Cardiac septum (tissue), 1 donor: ENCODE measurements at regions not wholly inside any gene's neighbourhood (a gene's known extent, or its start where the extent isn't known, plus 50 kb on each side); places are given as distances from the start of the nearest gene placed in this dataset.
"Not testable (repeated sequence)": the region's sequence is repeated elsewhere in the genome, so short reads cannot be mapped to it uniquely, and the experiment has no call there.

Source experiments
- DNase-seq: peaks from one replicate; pipeline ENCODE4 v3.0.0-alpha.2; 2020; ENCODE audit warnings: low spot score
- intact Hi-C: fragments of 100-400 bp; cut with DNase I; formaldehyde crosslinking; loops from one replicate; pipeline ENCODE4 v1.14.0; 2022
- donor health status: DM: no; HTN: no; CAD: no.

DNA sequence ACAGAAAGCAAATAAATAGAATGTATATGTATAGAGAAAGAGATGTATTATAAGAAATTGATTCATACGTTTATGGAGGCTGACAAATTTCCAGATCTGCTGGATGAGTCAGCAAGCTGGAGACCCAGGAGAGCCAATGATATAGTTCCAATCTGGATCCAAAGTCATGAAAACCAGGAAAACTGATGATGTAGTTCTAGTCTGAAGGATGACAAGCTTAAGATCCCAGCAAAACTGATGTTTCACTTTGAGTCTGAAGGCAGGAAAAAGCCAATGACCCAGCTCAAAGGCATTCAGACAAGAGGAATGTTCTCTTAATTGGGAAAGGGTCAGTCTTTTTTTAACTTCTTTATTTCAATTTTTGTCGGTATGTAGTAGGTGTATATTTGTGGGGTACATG is 102.6 kb downstream of the LHFPL1 start:
- DNase-seq = no peak
- intact Hi-C loops = no loop called here

DNA sequence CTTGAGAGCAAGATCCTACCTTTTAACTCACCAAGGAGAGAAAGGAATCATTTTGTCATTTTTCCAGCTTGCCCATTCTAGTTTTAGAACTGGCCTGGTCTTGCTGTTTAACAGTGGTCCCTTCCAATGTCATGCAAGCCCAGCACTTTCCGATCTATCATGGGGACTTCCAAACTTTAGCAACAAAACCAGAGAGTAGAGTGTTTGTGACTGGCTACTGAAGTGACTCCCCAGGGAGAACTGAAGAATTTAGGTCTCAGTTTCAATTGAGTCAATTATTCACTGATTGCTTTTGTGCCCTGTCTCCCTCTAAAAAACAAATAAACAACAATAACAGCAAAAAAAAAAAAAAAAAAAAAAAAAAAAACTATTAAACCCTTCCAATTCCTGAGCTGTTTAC is 108.3 kb downstream of the LHFPL1 start:
- intact Hi-C loops = no loop called here
- DNase-seq = no peak

DNA sequence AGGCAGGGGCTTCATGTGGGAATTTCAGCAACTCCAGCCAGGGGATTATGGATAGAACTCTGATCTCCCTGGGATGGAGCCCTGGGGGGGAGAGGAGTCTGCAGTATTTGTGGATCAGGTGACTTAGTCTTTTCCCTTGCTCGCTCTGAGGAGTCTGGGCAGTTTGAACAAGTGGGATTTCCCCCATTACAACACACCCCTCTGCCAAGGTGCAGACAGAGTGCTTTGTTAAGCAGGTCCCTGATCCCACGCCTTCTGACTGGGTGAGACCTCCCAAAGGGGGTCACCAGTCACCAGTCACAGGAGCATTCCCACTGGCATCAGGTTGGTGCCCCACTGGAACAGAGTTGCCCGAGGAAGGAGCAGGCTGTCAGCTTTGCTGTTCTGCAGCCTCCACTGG is 123.9 kb downstream of the LHFPL1 start:
- no peak for DNase-seq
- intact Hi-C loops = no loop called here

DNA sequence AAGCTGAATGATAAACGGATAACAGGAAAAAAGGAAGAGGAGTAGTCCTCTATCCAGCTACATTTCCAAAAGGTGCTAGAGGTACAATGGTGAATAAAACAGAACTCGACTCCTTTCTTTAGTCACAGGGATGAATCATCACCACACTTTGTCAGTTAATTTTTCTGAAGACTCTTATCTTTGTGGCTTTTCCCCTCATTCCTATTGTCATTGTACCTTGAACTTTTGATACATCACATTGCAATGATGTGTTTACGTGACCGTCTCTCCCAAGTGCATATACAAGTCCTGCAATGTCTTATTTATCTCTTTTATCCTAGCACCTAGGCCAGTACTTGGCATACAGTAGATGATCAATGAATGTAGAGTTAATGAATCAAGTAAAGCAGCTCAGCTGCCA is 134.7 kb downstream of the LHFPL1 start:
- DNase-seq = no peak
- intact Hi-C loops = no loop called here

DNA sequence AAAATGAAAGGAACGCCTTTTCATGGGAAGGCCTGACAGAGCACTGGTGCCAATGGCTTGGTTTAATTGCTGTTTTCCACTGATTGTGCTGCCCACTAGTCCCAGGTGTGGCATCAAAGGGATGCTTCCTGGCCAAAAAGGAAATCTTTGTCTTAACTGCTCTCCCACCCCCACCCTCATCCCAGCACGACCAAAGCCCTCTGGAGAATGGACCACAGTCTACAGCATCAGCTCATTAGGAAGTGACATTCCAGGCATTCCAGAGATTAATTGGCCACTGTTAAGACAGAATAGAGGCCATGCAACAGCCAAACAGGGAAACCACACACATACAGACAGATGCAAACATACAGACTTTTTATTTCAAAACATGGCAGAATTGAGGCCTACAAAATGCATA is 143.2 kb downstream of the LHFPL1 start:
- DNase-seq = no peak
- intact Hi-C loops = no loop called here

DNA sequence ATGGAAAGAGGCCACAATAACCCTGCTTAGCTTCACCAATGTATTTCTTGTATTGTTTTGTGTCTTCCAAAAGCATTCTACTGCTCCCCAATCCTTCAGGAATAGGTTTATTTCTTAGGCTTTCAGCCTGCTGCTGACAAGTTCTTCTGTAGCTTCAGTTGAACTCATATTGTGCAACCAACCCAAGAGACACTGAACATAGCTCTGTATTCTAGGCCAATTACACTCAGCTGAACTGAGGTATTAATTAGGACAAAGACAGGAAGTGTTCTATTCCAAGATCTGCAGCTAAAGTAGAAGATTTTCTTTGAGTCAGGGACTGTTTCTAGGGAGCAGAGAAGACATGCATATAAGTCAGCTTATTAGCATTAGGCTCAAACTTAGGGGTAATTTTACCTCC is 151.8 kb downstream of the LHFPL1 start:
- no peak for DNase-seq
- intact Hi-C loops = no loop called here

DNA sequence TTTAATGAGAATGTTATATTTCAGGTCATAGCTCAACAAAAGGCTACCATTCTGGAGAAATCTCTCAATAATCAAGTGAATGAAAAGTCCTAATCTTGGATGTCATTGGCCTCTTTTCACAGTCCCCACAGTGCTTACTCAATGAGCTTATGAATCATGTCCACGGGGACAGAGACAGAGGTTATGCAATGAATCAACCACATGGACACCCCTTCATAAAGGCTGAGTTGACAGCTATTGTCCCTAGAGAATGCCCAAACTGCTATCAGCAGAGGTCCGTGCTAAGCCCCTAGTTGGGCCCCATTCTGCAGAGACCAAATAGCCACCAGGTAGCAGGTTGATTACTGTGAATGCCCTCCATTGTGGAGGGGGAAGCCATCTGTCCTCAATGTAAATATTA is 158.1 kb downstream of the LHFPL1 start:
- DNase-seq = no peak
- intact Hi-C loops = no loop called here

DNA sequence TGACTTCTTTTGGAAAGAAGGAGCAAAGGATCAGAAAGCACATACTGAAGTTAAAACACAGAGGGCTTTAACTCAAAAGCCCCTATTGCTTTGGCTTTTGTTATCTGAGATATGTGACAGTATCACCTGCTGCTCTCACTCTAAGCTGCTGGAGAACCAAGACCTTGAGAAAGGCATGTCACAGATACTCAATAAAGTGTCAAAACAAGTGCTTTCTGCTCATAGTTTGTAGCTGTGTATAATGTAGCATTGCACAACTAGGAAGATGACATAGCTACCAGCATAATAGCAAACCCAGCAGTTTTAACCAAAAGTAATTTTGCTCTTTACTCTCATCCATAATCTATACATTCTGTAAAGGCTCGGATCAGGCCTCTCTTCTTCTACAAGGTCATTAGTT is 159.6 kb downstream of the LHFPL1 start:
- intact Hi-C loops = no loop called here
- DNase-seq = no peak

DNA sequence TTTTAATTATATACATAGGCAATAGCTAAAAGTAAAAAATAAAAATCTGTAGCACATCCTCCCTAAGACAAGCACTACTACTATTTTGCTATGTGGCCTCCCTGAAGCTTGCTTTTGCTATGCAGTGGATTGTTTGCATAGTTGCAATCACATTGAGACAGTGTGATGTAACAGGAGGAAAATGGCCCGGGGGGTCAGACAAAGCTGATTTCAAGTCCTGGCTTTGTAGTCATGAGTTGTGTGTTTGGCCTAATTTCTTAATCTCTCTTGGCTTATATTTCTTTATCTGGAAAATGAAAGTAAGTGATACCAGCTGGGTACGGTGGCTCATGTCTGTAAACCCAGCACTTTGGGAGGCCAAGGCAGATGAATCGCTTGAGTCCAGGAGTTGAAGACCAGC is 166.6 kb downstream of the LHFPL1 start:
- no peak for DNase-seq
- intact Hi-C loops = no loop called here

DNA sequence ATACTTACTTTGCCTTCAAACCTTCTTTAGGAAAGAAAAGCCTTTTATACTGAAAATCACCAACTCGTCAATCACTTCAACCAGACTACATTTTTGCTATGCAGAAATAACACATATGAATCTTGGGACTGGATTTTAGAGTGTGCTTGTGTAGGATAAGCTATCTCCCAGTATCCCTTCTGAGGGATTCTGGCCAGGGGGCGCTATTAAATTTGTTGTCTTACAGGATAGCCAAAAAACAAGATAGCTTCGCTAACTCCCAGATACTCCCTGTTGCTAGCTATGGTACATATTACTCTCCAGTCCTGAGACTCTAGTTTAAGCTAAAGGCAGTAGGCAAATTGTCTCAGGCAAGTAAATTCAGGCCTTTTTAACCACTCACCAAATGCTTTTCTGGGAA is 167.2 kb downstream of the LHFPL1 start:
- intact Hi-C loops = no loop called here
- no peak for DNase-seq

DNA sequence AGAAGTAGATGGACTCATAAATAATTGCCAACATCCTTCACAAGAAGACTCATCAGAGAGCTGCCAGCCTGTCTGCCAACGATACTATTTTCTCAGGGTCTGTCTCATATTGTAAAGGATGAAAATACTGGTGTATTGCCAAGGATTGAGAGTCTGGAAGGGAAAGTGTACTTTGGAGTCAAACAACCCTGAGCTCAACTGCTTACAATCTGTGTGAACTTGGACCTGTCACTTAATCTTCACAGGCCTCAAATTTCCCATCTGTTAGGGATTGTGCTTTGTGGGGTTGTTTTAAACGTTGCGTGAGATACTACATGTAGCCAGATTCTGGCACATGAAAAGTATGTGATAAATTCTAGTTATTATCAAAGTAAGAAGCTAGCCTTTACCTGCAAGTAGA is 169.1 kb downstream of the LHFPL1 start:
- DNase-seq = no peak
- intact Hi-C loops = no loop called here

DNA sequence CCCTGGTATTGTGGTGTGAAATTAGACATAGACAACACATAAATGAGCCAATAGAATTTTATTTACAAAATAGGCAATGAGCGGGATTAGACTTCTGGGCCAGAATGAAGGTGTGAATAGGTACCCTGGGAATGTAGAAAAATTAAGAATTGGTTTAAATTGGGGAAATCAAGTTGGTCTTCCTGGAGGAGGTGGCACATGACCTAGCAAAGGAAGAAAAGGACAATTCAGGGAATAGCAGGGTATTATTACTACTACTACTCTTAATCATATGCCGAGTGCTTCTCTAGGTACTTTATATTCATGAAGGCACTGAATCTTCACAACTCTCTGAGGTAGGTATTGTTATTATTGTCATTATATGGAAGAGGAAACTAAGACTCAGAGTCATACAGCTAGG is 202.1 kb downstream of the LHFPL1 start:
- DNase-seq = no peak
- intact Hi-C loops = no loop called here

DNA sequence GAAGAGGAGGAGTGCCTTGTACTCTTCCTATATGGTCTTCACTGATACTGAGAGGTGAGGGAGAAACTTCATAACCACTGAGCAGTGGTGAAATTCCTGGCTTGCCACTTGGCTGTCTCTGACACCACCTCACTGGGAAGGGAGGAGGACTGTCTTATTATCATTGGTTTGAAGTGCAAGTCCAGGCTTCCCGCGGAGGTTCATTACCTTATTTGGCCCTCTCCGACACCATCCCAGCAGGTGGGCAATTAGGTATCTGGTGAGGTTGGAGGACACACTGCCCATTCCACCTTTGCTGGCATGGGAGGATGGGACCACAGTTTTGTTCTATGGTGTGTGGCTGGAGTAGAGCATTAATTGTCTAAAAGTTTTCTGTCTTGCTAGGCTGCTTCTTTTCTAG is 206.1 kb downstream of the LHFPL1 start:
- DNase-seq = no peak
- intact Hi-C loops = no loop called here

DNA sequence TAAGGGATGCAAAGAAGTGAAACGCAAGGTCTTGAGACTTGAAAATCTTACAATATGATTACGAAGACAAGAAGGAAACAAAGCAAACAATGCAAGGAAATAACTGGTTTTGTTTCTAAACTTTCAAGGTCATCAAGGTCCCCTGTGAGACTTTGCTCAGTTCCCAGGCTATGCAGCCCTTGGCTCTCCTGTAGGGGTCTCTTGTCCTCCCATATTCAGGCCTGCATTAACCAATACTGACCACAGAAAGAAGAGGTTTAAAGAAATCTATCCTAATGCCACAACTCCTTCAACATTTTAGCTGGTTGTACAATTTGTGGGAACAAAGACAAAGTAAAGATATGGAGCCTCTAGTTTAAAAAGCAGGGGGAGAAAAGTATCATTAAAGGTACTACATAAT is 209.2 kb downstream of the LHFPL1 start:
- intact Hi-C loops = no loop called here
- DNase-seq = no peak

DNA sequence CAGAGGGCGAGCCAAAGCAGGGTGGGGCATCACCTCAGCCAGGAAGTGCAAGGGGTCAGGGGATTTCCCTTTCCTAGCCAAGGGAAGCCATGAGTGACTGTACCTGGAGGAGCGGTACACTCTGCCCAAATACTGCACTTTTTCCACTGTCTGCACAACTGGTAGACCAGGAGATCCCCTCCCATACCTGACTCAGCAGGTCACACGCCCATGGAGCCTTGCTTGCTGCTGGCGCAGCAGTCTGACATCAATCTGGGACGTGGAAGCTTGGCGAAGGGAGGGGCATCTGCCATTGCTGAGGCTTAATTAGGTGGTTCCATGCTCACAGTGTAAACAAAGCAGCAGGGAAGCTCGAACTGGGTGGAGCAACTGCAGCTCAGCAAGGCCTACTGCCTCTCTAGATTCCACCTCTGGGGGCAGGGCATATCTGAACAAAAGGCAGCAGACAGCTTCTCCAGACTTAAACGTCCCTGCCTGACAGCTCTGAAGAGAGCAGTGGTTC is 217.7 kb downstream of the LHFPL1 start:
- DNase-seq, intact Hi-C loops: not testable (repeated sequence)

DNA sequence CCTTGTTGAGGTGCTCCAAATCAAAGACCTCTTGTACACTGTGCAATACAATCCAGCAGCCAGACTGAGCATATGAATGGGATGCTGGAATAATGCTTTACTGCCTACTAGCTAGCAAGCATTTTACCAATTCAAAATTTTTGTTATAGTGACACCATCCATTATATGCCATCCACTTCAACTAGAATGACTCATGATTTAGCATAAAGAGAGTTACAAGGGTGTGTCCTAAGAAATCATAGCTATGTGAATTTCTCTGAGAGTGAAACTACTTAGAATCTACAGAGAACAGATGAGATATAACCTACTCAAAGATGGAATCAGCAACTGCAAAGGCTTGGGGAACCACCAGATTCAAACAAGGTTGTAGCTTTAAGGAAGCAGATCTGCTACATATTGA is 221.9 kb downstream of the LHFPL1 start:
- DNase-seq = no peak
- intact Hi-C loops = no loop called here

DNA sequence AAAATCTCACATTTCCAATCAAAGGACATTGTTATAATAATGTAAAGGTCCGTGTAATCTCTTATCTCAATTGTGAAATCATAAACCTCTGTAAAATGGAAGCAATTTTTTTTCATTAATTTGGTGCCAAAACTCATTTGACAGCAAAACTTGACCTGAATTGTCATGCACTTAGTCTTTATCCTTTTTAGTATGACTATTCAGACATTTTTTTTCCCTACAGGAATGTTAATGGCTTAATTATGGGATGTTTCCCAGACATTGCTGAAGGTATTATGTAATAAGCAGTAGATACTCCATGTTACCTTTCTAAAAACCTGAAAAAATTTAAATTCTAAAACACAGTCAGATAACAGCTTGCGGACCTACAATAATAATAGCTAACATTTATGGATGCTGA is 228.9 kb downstream of the LHFPL1 start:
- no peak for DNase-seq
- intact Hi-C loops = no loop called here

DNA sequence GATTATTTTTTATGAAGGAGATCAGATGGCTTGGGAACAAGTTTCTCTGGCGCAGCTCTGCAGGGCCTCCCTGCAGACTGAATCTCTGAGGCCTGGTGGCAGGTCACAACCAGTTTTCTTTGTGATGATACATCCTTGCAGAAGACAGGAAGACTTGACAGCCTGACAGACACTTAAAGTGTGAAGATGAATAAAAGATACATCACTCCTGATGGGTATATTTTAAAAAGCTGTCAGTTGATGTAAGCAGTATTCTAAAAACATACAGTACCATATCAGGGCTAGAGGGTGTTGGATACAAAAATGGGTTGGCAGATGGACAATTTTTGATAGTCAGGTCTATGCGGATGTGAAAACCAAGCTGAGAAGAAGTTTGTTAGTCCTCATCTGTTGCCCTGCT is 239.5 kb downstream of the LHFPL1 start:
- intact Hi-C loops = no loop called here
- no peak for DNase-seq

DNA sequence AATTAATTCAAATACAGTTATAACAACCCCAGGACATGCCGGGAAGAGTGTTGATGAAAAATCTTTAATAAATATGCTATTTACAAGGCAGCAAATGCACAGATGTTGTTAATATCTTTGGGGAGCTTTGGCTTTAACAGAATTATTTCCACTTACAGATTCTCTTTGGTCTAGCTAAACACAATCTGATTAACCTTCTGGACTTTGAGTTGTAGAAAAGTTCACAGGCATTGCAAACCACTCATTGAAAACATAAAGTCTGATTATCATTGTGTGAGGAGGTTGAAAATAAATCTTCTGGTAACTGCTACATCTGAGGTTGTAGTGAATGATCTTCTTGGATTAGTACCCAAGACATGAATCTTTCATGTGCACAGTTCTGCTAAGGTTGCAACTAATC is 255.6 kb downstream of the LHFPL1 start:
- DNase-seq = no peak
- intact Hi-C loops = no loop called here

DNA sequence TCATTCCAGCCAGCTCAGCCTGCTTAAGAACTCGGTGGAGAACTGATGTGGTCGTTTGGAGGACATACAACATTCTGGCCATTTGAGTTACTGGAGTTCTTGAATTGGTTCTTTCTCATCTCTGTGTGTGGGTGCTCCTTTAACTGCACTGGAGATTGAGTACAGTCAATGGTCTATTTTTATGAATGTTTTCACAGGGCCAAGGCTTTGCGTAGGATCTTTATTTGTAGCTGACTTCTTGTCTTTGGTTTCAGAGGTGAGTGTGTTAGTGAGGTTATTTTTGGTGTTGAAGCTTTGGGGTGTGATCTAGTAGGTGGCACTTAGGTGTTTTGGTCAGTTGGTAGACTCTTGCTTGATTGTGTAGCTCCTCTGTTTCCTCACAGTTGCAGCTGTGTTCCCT is 288.4 kb downstream of the LHFPL1 start:
- intact Hi-C loops = no loop called here
- no peak for DNase-seq

DNA sequence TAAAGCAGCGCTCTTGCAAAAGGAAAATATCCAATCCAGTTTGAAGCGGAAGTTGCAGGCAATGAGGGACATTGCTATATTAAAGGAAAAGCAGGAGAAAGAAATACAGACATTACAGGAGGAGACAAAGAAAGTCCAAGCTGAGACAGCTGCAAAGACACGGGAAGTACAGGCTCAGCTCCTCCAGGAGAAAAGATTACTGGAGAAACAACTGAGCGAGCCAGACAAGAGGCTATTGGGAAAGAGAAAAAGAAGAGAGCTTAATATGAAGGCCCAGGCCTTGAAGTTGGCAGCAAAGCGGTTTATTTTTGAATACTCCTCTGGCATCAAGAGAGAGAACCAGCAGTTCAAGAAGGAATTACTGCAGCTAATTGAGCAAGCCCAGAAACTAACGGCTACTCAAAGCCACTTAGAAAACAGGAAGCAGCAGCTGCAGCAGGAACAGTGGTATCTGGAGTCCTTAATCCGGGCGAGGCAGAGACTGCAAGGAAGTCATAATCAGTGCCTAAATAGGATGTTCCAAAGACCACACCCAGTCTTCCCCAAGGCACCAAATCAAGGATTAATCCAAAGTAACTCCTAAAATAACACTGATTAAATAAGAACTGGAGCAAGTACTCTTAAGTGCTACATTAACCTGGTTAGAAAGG is 298.0 kb downstream of the LHFPL1 start:
- intact Hi-C loops, DNase-seq: not testable (repeated sequence)

DNA sequence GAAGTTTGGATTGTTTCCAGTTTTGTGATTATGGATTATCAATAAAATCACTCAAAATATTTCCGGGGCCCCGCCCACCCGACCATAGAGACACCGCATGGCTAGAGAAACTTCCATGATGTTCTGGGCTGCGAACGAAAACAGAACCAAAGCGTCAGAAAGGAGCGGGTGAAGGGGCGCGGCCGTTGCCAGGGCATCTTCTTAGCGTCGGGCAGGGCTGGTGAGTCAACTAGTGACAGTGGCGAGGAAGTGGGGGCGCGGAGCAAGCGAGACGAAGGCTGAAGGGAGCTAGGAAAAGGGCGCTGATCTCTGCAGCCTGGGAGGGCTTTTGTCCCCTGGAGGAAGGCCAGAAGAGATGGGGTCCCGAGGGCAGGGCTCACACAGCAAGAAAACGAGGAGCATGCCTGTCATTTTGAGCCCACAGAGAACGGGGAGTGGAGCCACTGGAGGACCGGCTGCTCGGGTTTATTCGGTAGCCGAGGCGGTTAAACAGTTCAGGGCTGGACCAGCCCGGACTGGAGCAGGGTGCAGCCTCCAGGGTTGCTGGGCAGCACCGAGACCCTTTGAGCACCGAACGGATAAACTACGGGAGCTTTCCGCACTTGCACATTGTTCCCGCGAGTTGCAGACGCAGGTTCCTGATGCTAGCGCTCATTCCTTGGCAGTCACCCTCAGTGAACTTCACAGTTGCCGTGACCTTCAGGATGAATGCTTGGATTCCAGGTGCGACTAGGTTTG is 298.1 kb upstream of the TRPC5 start:
- intact Hi-C loops = no loop called here
- no peak for DNase-seq
